H1 (cell line): ENCODE measurements at regions not wholly inside any gene's neighbourhood (a gene's known extent, or its start where the extent isn't known, plus 50 kb on each side); places are given as distances from the start of the nearest gene placed in this dataset.

Experiments
- CHD1 ChIP-seq: IDR thresholded peaks from 2 replicates; pipeline ENCODE4 v1.6.1; 2012; ENCODE audit warnings: low read depth, low read length, improper control_type of control experiment
- CHD7 ChIP-seq: fragments of 300-600 bp; sonication (generic); IDR thresholded peaks from 2 replicates; pipeline ENCODE4 v1.7.1; 2012; ENCODE audit warnings: low read length, moderate library complexity, mild to moderate bottlenecking, inconsistent platforms; ENCODE audit not compliant: insufficient replicate concordance
- CTCF ChIP-seq, 3 experiments: IDR thresholded peaks; 1 replicate in 2 of 3; 2 replicates in 1 of 3; pipeline versions ENCODE4 v1.5.1 to v1.6.1; 2011; ENCODE audit warnings: low read length in 3 of 3, mild to moderate bottlenecking in 3 of 3, inconsistent platforms in 2 of 3, low read depth in 1 of 3, moderate library complexity in 1 of 3; ENCODE audit not compliant: insufficient read depth in 1 of 3; ENCODE audit errors: control extremely low read depth in 1 of 3
- FOSL1 ChIP-seq: IDR thresholded peaks from 2 replicates; pipeline ENCODE4 v1.6.1; 2011; ENCODE audit warnings: mild to moderate bottlenecking, low read depth, low read length, moderate library complexity; ENCODE audit not compliant: insufficient read depth
- JUN ChIP-seq: IDR thresholded peaks from 2 replicates; pipeline ENCODE4 v1.6.1; 2011; ENCODE audit warnings: low read depth, mild to moderate bottlenecking, improper control_type of control experiment, low read length
- KDM1A ChIP-seq: fragments of 200-600, 300-600 bp; sonication (generic); IDR thresholded peaks from 2 replicates; pipeline ENCODE4 v1.7.1; 2016; ENCODE audit warnings: mild to moderate bottlenecking, low read length, borderline replicate concordance
- POU5F1 ChIP-seq: IDR thresholded peaks from 2 replicates; pipeline ENCODE4 v1.6.1; 2011; ENCODE audit warnings: low read depth, mild to moderate bottlenecking, low read length, moderate library complexity
- RFX5 ChIP-seq: IDR thresholded peaks from 2 replicates; pipeline ENCODE4 v1.6.1; 2011; ENCODE audit warnings: low read depth, low read length, improper control_type of control experiment, borderline replicate concordance
- SP4 ChIP-seq: IDR thresholded peaks from 2 replicates; pipeline ENCODE4 v1.6.1; 2012; ENCODE audit warnings: low read length, inconsistent platforms
- TAF1 ChIP-seq: IDR thresholded peaks from 2 replicates; pipeline ENCODE4 v1.6.1; 2011; ENCODE audit warnings: mild to moderate bottlenecking, low read depth, low read length
- TEAD4 ChIP-seq: IDR thresholded peaks from 2 replicates; pipeline ENCODE4 v1.6.1; 2012; ENCODE audit warnings: low read depth, low read length, inconsistent platforms, mixed read lengths

DNA sequence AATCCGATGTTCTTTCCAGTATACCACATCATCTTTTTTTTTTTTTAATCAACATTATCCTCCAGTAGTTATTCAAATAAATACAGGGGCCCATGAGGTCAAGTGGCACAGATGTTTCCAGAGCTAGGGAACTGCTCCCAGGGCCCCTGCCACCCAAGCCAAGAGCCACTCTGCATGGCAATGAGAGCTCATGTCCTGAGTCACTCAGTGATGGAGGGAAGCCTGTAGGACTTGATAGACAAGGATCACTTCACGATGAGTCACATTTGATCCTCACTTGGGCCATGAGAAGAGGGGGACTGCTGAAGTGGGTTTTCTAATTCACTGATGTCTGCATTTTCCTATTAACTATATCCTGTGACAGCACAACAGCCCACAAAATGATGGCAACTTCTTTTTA lies 127.0 kb upstream of the PKDCC start (continued):
- TF ChIP-seq CHD7 (no peak), CHD1 (no peak), CTCF (IDR thresholded peaks at IDR 0.05; ENCODE audit: control extremely low read depth in 1 of 3, insufficient read depth in 1 of 3, low read depth in 1 of 3, low read length in 3 of 3) (no peak), TAF1 (no peak), JUN (no peak), SP4 (no peak), RFX5 (no peak), TEAD4 (no peak), FOSL1 (no peak), POU5F1 (no peak), KDM1A (no peak)
